Trophoblast cell (in vitro differentiated cells and primary cell): ENCODE measurements at regions not wholly inside any gene's neighbourhood (a gene's known extent, or its start where the extent isn't known, plus 50 kb on each side); places are given as distances from the start of the nearest gene placed in this dataset.

Experiments
- DNase-seq, 2 donors: peaks; one replicate each; pipeline ENCODE4 v3.0.0-alpha.2; 2016
- H2AFZ ChIP-seq: 2 replicates; pipeline ENCODE4 v1.6.1; 2013; ENCODE audit warnings: low read length, moderate library complexity, mild to moderate bottlenecking; ENCODE audit not compliant: insufficient read depth, poor library complexity
- H2AK5ac ChIP-seq: 2 replicates; pipeline ENCODE4 v1.6.1; 2013; ENCODE audit warnings: mild to moderate bottlenecking, low read length
- H2BK120ac ChIP-seq: 2 replicates; pipeline ENCODE4 v1.6.1; 2013; ENCODE audit warnings: low read length, mild to moderate bottlenecking, moderate library complexity; ENCODE audit not compliant: insufficient read depth, poor library complexity
- H2BK12ac ChIP-seq: 2 replicates; pipeline ENCODE4 v1.6.1; 2013; ENCODE audit warnings: mild to moderate bottlenecking, low read length, moderate library complexity
- H2BK5ac ChIP-seq: 2 replicates; pipeline ENCODE4 v1.6.1; 2013; ENCODE audit warnings: low read length, low read depth, moderate library complexity, mild to moderate bottlenecking; ENCODE audit not compliant: poor library complexity
- H3K14ac ChIP-seq: 2 replicates; pipeline ENCODE4 v1.6.1; 2013; ENCODE audit warnings: mild to moderate bottlenecking, low read length
- H3K18ac ChIP-seq: 2 replicates; pipeline ENCODE4 v1.6.1; 2013; ENCODE audit warnings: mild to moderate bottlenecking, low read length
- H3K23ac ChIP-seq: 2 replicates; pipeline ENCODE4 v1.6.1; 2013; ENCODE audit warnings: low read length
- H3K27ac ChIP-seq: 2 replicates; pipeline ENCODE4 v1.5.1; 2013; ENCODE audit warnings: low read depth, mild to moderate bottlenecking, inconsistent platforms, low read length, moderate library complexity
- H3K27me3 ChIP-seq: 2 replicates; pipeline ENCODE4 v1.6.1; 2013; ENCODE audit warnings: inconsistent platforms, mild to moderate bottlenecking, low read length, moderate library complexity; ENCODE audit not compliant: insufficient read depth
- H3K36me3 ChIP-seq, 2 experiments: 1 replicate in 1 of 2; 2 replicates in 1 of 2; pipeline ENCODE4 v1.6.1; 2013; ENCODE audit warnings: low read length in 2 of 2, mild to moderate bottlenecking in 2 of 2, moderate library complexity in 1 of 2; ENCODE audit not compliant: insufficient read depth in 2 of 2, control insufficient read depth in 1 of 2
- H3K4ac ChIP-seq: 2 replicates; pipeline ENCODE4 v1.6.1; 2013; ENCODE audit warnings: low read depth, mild to moderate bottlenecking, low read length, moderate library complexity
- H3K4me1 ChIP-seq, 2 experiments: 1 replicate in 1 of 2; 2 replicates in 1 of 2; pipeline ENCODE4 v1.6.1; 2013; ENCODE audit warnings: low read length in 2 of 2, mild to moderate bottlenecking in 2 of 2, moderate library complexity in 1 of 2; ENCODE audit not compliant: insufficient read depth in 2 of 2, control insufficient read depth in 1 of 2
- H3K4me2 ChIP-seq: 2 replicates; pipeline ENCODE4 v1.6.1; 2013; ENCODE audit warnings: inconsistent platforms, mild to moderate bottlenecking, low read length, moderate library complexity
- H3K4me3 ChIP-seq: 2 replicates; pipeline ENCODE4 v1.5.1; 2013; ENCODE audit warnings: mild to moderate bottlenecking, low read depth, low read length, inconsistent platforms
- H3K79me1 ChIP-seq: one replicate; pipeline ENCODE4 v1.6.1; 2013; ENCODE audit warnings: low read length
- H3K79me2 ChIP-seq: 2 replicates; pipeline ENCODE4 v1.6.1; 2013; ENCODE audit warnings: low read length, mild to moderate bottlenecking; ENCODE audit not compliant: control insufficient read depth, insufficient read depth, poor library complexity
- H3K9ac ChIP-seq: 2 replicates; pipeline ENCODE4 v1.6.1; 2013; ENCODE audit warnings: mild to moderate bottlenecking, low read length
- H3K9me3 ChIP-seq: 2 replicates; pipeline ENCODE4 v1.6.1; 2013; ENCODE audit warnings: low read depth, mild to moderate bottlenecking, control low read depth, inconsistent platforms, low read length; ENCODE audit not compliant: insufficient read depth
- H4K12ac ChIP-seq: 2 replicates; pipeline ENCODE4 v1.6.1; 2013; ENCODE audit warnings: low read depth, mild to moderate bottlenecking, low read length, moderate library complexity
- H4K8ac ChIP-seq: 2 replicates; pipeline ENCODE4 v1.6.1; 2013; ENCODE audit warnings: low read depth, mild to moderate bottlenecking, low read length, moderate library complexity
- H4K91ac ChIP-seq: one replicate; pipeline ENCODE4 v1.6.1; 2013; ENCODE audit warnings: low read depth, mild to moderate bottlenecking, low read length, moderate library complexity
- WGBS: extraction: QIAGEN DNeasy Blood & Tissue Kit; methylation state at CpG from one replicate; pipeline ENCODE4 v1.1.7; 2013; ENCODE audit warnings: missing lambda C conversion rate; ENCODE audit not compliant: insufficient read length, insufficient coverage; ENCODE audit errors: extremely low coverage; 5-methylcytosine and 5-hydroxymethylcytosine counted together

- Histone ChIP-seq H2BK12ac (no peak overlapping the region), H3K23ac (no peak overlapping the region), H2BK120ac (no peak overlapping the region), H2AK5ac (no peak overlapping the region), H3K4me2 (no peak overlapping the region), H3K4me1 (no peaks in the 10 kb centered on the region), H3K4ac (no peak overlapping the region), H3K4me3 (no peak overlapping the region), H4K8ac (no peak overlapping the region), H3K9ac (no peak overlapping the region), H4K91ac (no peak overlapping the region), H3K27me3 (no peaks in the 10 kb centered on the region), H3K79me2 (no peaks in the 10 kb centered on the region), H4K12ac (no peak overlapping the region), H3K27ac (no peak overlapping the region), H2BK5ac (no peak overlapping the region), H3K14ac (no peak overlapping the region), H3K18ac (no peak overlapping the region), H3K36me3 (no peaks in the 10 kb centered on the region), H2AFZ (no peak overlapping the region), H3K79me1 (no peaks in the 10 kb centered on the region), H3K9me3 (peaks cover 1% of the 10 kb centered on the region)
- no peak for DNase-seq
- WGBS, result no CpG with 5 or more reads among the region's 2 CpGs
Measured at GRCh38 chr5:37906416-37906815, 66.6 kb upstream of the GDNF start.

GRCh38 chr5:37905230-37905629 lies 65.4 kb upstream of the GDNF start:
- Histone ChIP-seq H3K14ac (no peak overlapping the region), H2BK5ac (no peak overlapping the region), H3K4me1 (no peaks in the 10 kb centered on the region), H3K4ac (no peak overlapping the region), H2AFZ (no peak overlapping the region), H4K8ac (no peak overlapping the region), H3K4me2 (no peak overlapping the region), H3K9ac (no peak overlapping the region), H3K27me3 (no peaks in the 10 kb centered on the region), H3K4me3 (no peak overlapping the region), H3K23ac (no peak overlapping the region), H2BK12ac (no peak overlapping the region), H2AK5ac (no peak overlapping the region), H4K12ac (no peak overlapping the region), H3K27ac (no peak overlapping the region), H3K79me2 (no peaks in the 10 kb centered on the region), H4K91ac (no peak overlapping the region), H3K18ac (no peak overlapping the region), H3K36me3 (no peaks in the 10 kb centered on the region), H3K79me1 (no peaks in the 10 kb centered on the region), H2BK120ac (no peak overlapping the region), H3K9me3 (peaks cover 1% of the 10 kb centered on the region)
- whole genome bisulfite sequencing, result no CpG with 5 or more reads among the region's 3 CpGs
- DNase-seq, result no peak

- no peak overlapping the region for H4K12ac ChIP-seq
- no peaks in the 10 kb centered on the region for H3K79me2 ChIP-seq
- no peaks in the 10 kb centered on the region for H3K36me3 ChIP-seq
- H4K91ac ChIP-seq, result no peak overlapping the region
- no peak overlapping the region for H2BK12ac ChIP-seq
- no peak overlapping the region for H3K4me3 ChIP-seq
- no peak overlapping the region for H4K8ac ChIP-seq
- H3K4me1 ChIP-seq, result no peaks in the 10 kb centered on the region
- H3K9ac ChIP-seq, result no peak overlapping the region
- H3K27me3 ChIP-seq, result no peaks in the 10 kb centered on the region
- no peak overlapping the region for H2AFZ ChIP-seq
- DNase-seq, result no peak
- H3K18ac ChIP-seq, result no peak overlapping the region
- no peak overlapping the region for H2BK5ac ChIP-seq
- no peak overlapping the region for H3K27ac ChIP-seq
- H3K79me1 ChIP-seq, result no peaks in the 10 kb centered on the region
- no peak overlapping the region for H2BK120ac ChIP-seq
- H2AK5ac ChIP-seq, result no peak overlapping the region
- WGBS, result no CpG with 5 or more reads among the region's 3 CpGs
- no peak overlapping the region for H3K4me2 ChIP-seq
- no peak overlapping the region for H3K14ac ChIP-seq
- H3K23ac ChIP-seq, result no peak overlapping the region
- peaks cover 1% of the 10 kb centered on the region for H3K9me3 ChIP-seq
- H3K4ac ChIP-seq, result no peak overlapping the region
Measured at GRCh38 chr5:37902323-37902722, 62.5 kb upstream of the GDNF start.

- no peak overlapping the region for H3K4me2 ChIP-seq
- no peak overlapping the region for H2AFZ ChIP-seq
- H4K12ac ChIP-seq, result no peak overlapping the region
- peaks cover 1% of the 10 kb centered on the region for H3K9me3 ChIP-seq
- H2BK120ac ChIP-seq, result no peak overlapping the region
- H4K91ac ChIP-seq, result no peak overlapping the region
- no CpG with 5 or more reads among the region's 1 CpG for WGBS
- no peak overlapping the region for H3K23ac ChIP-seq
- H2AK5ac ChIP-seq, result no peak overlapping the region
- no peak overlapping the region for H3K18ac ChIP-seq
- H3K4ac ChIP-seq, result no peak overlapping the region
- no peak overlapping the region for H3K9ac ChIP-seq
- H3K4me1 ChIP-seq, result no peaks in the 10 kb centered on the region
- DNase-seq, result no peak
- no peaks in the 10 kb centered on the region for H3K79me2 ChIP-seq
- no peaks in the 10 kb centered on the region for H3K27me3 ChIP-seq
- no peak overlapping the region for H2BK5ac ChIP-seq
- no peak overlapping the region for H2BK12ac ChIP-seq
- H3K27ac ChIP-seq, result no peak overlapping the region
- no peaks in the 10 kb centered on the region for H3K36me3 ChIP-seq
- no peaks in the 10 kb centered on the region for H3K79me1 ChIP-seq
- no peak overlapping the region for H3K14ac ChIP-seq
- H3K4me3 ChIP-seq, result no peak overlapping the region
- no peak overlapping the region for H4K8ac ChIP-seq
Measured at GRCh38 chr5:37900692-37901091, 60.9 kb upstream of the GDNF start.
